Stimulated activated CD8-positive, alpha-beta memory T cell treated with anti-CD3 and anti-CD28 coated beads, Interleukin-7, amount 100 ng/mL, for 4 hours (primary cell): ENCODE measurements at regions not wholly inside any gene's neighbourhood (a gene's known extent, or its start where the extent isn't known, plus 50 kb on each side); places are given as distances from the start of the nearest gene placed in this dataset.

Source experiments
- DNase-seq, 2 donors: peaks; one replicate each; pipeline ENCODE4 v3.0.0-alpha.2; 2020; ENCODE audit warnings: low read depth in 2 of 2

DNA sequence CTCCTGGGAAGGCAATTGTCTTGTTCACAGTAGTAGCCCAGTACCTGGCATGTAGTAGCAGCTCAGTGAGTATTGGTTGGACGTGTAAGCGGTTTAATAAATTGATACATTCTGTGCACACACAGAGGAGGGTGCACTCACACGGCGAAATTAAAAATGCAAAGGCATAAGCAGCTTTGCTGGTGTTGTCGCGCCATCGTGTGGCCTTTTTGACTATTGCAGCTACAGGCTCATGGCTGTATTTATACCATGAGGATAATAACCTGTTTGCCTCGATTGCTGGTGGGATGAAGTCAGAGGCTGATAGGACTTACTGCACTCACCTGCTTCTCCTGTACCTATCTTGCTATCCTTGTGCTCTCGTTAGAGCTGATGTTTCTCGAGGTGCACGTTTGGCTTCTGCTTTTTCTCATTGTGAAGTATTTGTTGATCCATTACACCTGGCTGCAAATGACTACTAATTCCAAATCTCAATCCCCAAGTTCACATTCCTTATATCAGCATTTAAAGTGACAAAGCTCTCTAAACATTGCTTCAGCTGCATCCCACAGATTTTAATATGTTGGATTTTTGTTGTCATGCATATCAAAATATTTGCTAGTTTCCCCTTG, 61.5 kb downstream of the TBXT start:
- DNase-seq = peak; percentile 2 to 34

DNA sequence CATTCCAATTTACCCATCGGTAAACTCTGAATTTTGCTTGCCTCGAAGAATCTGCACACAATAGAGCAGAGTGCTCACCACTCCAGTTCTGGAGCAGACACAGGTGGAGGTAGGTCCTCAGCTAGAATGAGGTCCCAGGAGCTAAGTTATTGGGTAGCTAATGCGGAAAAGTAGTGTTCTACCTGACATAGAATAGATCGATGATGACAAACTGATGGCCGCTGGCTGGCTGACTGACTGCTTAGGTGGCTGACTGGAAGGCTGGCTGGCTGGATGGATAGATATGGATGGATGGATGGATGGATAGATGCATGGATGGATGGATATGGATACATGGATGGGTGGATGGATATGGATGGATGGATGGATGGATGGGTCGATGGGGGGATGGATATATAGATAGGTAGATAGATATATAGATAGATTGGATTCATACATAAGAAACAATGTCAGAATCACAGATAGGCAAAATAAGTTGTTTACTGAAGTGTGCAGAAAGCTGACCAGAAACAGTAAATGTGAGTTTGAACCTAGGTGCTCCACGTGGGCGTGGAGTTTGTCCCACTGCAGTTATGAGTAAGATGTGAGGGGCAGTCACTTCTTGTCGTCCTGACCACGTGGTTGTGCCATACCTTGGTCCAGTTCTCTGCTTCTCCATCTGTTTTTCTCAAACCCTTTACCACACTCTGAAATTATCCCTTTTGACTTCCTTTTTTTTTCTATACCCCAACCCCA, 62.1 kb downstream of the TBXT start:
- no peak for DNase-seq

DNA sequence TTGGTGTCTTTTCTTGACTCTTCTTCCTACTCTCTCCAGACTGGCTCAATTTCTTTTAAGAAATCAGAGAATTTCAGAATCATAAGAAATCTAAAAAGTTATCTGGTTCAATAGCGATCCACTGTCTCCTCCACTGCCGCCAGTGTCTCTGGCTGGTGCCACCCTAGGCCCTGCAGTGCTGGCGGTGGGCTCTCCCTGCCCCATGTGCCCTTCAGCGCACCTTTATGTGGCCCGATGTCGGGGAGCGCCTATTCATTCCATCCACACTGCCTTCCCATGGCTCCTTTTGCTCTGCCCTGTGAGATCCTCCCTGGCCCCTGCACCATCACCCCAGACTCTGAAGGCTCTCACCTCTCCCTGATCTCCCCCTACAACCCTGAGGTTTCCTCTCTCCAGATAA, 62.8 kb downstream of the TBXT start:
- DNase-seq = no peak

DNA sequence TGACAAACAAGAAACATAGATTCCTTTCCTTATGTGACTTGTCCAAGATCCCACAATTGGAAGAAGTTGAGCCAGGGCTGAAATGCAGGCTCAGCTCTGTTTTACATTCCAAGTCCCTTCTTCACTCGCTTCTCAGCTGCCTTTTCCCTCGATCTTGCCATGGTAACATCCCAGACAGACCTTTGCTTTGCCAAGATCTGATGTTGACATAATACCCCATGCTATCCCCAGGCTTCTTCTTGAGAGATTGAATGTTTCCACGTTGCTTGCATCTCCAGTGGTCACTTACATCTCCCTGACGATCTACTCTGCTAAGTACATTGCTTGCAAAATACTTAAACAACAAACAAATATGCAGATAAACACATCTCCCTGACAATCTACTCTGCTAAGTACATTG, 63.5 kb downstream of the TBXT start:
- no peak for DNase-seq

DNA sequence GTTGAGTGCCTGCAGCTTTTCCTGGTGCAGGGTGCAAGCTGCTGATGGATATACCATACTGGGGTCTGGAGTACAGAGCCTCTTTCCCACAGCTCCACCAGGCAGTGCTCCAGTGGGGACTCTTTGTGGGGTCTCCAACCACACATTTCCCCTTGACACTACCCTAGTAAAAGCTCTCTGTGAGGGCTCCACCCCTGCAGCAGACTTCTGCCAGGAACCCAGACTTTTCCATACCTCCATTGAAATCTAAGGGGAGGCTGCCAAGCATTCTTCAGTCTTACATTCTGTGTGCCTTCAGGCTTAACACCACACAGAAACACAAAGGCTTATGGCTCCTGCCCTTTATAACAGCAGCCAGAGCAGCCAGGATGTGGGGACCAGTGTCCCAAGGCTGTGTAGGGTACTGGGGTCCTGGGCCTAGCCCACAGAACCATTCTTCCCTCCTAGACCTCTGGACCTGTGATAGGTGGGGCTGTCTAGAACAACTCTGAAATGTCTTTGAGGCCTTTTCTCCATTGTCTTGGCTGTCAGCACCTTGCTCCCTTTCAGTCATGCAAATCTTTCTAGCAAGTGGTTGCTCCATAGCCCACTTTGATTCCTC, 65.7 kb downstream of the TBXT start:
- no peak for DNase-seq

DNA sequence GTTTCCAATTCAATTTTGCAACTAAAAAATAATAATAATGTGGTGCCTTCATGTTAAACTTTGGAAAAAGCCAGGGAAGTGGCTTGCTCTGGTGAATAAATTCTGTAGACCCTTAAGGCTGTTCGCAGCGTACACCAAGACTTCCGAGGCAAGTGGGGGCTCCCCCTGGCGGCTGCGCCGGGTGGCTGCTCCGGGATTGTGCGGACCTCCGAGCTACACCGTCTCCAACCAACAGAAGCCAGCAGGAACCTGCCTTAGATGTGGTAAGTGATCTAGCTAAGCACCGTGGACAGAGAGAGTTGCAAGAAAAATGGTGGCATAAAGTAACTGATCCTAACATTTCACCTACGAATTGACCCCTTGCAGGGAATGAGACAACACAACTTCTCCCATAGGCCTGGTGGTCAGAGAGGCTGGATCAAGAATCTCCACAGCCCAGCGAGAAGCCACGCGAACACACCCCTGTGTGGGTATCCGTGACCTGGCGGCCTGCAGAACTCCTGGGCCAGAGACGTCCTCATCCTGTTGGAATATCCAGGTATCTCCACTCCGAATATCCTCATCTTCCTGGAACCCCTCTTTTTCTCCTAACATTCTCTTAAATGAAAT, 69.6 kb downstream of the TBXT start:
- peak in 1 of 2 donors; percentile 6 for DNase-seq

DNA sequence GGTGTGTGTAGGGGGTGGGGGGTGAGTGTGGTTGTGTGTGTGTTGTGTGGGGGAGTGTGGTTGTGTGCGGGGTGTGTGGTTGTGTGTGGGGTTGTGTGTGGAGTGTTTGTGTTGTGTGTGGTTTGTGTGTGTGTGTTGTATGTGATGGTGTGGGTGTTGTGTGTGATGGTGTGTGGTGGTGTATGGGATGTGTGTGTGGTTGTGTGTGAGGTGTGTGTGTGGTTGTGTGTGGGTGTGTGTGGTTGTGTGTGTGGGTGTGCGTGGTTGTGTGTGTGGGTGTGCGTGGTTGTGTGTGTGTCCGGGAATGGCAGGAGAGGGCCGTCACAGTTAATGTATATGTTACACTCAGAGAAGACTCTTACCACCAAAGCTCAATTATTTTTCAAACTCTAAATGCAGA, 79.8 kb downstream of the TBXT start:
- DNase-seq = no peak

DNA sequence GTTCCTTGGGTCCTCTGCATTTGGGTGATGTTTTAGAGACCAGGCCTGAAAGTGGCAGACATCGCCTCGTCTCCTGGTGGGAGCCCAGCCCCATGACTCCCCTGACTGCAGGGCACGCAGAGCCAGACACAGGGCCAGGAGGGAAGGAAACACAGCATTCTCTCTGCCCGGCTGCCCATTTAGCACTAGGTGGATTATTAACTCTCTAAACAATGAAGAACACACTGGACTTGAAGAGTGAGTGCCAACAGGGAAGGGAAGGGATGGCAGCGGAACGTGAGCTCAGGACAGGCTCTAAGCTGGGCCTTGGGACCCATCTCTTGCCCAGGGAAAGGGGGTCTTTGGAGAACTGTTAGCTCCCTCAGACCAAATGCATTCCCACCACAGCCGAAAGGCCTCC, 80.4 kb downstream of the TBXT start:
- no peak for DNase-seq

DNA sequence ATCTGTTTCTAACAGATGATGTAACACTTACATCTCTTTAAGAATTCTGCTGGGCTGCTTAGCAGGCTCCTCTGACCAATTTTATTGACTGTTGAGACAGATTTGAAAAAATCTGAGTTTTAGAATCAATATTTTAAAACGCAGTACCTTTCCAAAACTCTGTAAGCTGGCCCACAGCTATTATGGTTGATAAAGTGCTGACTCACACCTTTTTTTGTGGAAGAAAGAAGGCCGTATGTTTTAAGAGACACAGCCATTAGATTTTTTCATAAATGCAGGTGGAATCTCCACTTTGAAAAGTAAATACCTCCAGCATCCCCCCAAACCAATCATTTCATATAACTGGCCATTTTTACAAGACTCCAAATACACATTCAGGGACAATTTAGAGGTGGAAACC, 82.2 kb downstream of the TBXT start:
- no peak for DNase-seq

DNA sequence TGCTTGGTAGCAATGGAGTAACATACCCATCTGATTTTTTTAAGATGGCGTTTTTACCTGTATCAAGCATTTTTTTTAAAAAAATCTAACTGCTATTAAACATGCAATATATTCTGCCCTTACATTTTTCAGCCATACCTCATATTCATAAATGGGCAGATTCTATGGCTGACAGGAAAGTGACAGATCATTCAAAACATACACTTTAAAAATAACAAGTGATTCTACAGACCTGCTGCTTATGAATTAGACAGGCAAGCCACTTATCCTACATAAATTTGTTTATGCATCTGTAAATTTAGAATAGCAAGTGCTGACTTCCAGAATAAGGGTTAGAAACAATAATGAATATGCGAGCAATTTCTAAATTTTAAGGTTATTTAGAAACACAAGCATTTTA, 82.7 kb downstream of the TBXT start:
- no peak for DNase-seq

DNA sequence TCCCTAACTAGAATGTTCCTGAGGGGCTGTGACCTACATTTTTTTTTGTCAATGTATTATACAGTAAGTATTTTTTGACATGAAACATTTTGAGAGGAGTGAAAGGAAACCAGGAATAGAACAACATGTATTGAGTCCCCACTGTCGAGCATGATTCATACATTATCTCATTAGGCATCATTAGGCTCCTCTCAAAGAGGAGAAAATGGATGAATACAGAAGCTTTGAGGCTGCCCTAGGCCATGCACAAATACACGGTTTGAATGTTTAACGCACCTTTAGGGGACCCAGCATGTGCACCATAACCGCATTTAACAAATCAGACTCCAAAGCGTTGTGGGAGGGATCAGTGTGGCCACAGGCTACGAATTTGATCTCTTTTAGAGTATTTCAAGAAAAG, 87.8 kb downstream of the TBXT start:
- no peak for DNase-seq

DNA sequence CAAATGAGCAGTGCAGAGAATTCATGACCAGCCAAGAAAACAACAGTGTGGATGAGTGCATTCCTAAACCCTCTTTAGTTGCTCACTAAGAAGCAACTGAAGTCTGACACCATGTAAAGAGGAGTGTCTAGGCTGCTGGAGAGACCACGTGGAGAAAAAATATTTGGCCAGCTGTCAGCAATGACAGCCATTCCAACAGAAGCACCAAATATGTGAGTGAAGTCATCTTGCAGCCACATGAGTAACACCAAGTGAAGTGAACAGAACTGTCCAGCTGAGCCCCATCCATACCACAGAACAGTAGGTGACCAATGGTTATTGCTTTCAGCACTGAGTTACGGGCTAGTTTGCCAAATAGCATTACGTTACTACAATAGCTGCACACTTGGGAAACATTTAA, 89.4 kb downstream of the TBXT start:
- DNase-seq = no peak

DNA sequence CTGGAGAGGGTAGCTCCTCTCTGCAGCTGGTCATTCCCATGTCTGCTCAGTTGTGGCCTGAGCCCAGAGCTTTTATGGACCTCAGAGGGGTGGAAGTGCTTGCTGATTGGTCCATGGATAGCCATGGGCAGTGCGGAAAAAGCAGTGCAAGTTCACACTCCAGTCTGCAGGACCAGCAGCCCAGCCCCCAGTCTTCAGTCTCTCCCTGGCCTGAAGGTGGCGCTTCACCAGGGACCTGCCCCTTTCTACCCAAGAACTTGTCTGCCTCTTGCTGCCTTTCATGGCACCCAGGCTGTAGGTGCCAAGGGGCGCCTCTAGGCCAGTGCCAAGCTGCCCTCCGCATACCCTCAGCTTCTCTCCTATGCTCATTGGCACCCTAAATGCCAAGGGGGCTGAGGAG, 91.0 kb downstream of the TBXT start:
- no peak for DNase-seq

DNA sequence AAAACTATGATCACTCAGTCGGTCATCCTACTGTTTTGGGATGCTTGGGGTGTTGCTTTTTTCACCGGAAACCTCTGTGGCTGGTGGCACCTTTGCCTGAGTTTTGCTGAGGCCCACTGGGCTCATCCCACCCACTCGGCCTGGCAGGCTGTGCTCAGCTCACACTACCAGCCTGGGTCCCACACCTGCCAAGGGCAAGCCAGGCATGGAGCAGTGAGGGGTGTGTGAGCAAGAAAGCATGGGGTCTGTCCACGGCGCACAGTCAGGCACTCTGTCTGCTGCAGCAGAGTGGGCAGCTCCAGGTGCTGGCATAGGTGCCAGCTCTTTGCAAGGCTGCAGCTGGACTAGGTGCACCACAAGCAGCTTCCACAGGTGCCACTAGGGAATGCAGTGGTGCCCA, 91.7 kb downstream of the TBXT start:
- DNase-seq = no peak

DNA sequence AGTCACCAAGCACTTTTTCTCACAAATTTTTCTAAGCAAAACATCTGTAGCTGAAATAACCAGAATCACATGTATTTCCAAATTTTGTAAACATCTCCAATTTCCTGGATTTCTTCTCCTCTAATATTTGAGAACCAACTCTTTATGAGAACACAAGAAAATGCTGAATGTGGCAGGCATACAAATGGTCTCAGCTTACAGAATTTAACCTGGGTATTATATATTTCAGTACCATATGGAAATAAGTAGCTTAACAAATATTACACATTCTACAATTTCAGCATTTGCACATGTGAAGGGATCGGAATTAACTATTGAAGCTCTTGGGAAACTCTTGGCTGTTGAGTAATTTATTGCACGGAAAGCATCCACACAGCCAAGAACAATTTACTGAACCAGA, 92.5 kb downstream of the TBXT start:
- no peak for DNase-seq

DNA sequence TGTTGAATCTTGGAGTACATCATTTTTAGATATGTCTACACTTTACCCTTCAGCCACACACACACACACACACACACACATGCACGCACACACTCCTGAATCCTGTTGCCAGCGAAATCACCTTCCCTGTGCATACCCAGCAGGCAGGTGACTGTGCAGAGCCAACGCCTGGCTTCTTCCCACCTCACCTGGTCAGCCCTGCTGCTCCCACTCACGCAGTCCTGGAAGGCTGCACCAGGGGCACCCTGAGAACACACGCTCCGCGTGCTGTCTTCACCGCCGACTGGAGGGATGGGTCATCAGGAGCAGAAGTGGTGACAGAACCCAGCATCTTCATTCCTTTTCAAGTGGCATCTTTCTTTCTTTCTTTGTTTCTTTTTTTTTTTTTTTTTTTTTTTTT, 94.6 kb downstream of the TBXT start:
- no peak for DNase-seq

DNA sequence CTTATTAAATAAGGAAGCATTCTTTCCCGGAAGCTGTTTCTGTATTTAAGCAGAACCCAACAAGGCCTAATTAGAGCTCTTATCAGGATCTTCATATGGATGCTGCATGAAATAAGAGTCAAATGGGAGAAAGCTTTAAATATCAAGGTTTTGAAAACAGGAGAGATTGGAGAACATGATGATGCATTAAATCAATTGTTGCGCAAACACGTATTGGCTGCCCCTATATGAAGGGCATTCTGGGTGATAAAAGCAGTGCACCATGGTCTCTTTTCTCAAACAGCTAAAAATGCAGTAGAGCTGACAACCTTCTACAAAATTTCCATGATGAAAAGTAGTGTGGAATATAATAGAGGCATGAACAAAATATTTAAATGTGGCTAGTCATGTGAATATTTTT, 98.9 kb downstream of the TBXT start:
- no peak for DNase-seq

DNA sequence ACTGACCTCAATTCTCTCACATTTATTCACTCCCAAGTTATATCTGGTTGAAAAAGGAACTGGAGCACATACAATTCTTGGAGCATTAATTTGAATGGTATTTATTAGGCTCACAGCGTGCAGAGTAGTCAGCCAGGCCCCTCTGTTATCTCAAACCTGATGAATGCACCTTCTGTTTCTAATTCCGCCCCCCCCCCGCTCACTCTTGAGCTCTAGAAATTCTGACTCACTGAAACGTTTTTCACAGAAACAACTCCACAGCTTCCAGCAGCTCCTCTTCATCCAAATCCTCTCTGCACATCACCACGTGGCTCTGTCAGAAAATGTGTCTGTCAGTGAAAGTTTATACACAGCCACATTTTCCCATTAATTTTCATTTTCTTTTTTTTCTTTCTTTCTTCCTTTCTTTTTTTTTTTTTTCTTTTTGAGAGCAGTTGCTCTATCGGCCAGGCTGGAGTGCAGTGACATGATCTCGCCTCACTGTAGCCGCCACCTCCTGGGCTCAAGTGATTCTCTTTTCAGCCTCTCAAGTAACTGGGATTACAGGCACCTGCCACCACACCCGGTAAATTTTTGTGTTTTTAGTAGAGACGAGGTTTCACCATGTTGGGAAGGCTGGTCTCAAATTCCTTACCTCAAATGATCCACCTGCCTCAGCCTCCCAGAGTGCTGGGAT, 109.4 kb downstream of the TBXT start:
- no peak for DNase-seq

DNA sequence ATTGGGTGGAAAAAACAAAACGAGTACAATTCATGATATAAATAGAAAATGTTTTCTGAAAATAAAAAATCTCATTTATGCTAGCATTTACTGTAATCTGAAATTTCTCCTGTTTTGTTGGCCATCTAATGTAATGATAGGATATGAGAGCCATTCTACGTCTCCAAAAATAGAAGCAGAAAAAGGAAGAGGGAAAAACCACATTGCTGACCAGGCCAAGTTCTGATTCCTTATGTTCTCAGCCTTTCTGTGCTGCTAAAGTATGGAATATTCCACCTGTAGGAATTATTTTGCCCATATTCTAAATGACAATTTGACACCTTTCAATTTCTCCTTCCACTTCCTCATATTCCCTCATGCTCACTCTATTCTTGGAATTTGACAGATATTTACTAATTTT, 110.2 kb downstream of the TBXT start:
- no peak for DNase-seq

DNA sequence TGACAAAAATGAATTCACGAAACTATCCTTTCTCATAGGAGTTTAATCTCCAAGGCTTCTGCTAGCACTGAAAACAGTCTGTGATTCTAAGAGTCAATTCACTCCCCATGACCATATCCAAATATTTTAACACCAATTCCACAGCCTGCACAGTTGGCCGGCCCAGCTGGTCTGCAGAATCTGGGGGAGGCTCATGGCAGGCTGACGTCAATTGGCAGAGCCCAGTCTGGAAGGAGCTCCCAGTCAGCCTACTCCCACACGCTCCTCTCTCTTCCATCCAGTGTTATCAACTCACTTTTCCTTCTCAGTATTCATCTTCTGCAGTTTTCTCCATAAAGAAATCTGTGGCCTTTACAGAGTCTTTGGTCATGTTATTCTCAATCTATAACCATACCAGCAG, 111.0 kb downstream of the TBXT start:
- DNase-seq = no peak

DNA sequence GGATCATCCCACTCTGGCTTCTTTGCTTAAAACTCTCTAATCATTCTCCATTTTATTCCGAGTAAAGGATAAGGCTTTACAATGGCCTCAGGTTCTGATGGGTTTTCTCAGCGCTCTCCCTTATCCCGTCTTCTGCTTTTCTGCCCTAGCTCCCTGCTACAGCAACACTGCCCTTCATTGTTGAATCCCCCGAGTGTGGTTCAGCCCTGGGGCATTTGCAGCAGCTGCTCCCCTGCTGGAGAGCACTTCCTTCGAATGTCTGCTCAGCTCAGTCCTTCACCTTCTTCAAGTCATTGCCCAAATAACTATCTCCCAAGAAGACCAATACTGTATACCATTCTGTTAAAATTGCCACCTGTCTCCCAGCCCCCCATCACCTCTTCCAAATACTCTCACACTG, 111.8 kb downstream of the TBXT start:
- no peak for DNase-seq

DNA sequence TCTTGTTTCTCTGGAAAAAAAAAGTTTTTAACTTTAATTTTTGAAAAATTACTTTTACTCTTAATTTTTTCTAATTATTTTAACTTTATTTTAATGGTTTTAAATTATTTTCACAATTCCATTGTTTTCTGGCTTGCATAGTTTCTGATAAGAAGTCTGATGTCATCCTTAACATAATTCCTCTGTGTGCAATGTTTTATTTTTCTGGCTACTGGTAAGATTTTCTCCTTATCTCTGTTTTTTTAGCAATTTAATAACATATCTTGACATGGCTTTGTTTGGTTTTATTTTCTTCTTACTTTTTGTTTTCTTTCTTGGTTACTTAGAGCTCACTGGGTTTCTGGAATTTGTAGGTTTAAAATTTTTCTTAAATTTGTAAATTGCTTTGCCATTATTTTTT, 114.8 kb downstream of the TBXT start:
- DNase-seq = no peak

DNA sequence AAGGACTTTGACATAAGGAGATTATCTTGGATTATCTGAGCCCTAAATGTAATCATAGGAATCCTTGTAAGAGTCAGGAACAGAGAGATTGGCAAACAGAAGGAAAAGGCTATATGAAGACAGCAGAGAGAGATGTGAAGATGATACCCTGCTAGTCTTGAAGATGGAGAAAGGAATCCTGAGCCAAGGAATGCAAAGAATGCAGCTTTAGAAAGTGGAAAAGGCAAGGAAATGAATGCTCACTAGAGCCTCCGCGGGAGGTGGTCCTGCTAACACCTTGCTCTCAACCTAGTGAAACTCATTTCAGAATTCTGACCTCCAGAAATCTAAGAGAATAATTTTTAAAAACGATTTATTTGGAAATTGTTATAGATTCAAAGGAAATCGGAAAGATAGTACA, 117.1 kb downstream of the TBXT start:
- no peak for DNase-seq
